HG03103 (cell line): ENCODE measurements at regions not wholly inside any gene's neighbourhood (a gene's known extent, or its start where the extent isn't known, plus 50 kb on each side); places are given as distances from the start of the nearest gene placed in this dataset.
"Not testable (repeated sequence)": the region's sequence is repeated elsewhere in the genome, so short reads cannot be mapped to it uniquely, and the experiment has no call there.

Experiments
- ATAC-seq: cut with Tn5 transposase; IDR thresholded peaks from one replicate; pipeline ENCODE4 v1.9.1; 2021; ENCODE audit warnings: low read depth; ENCODE audit not compliant: unreplicated experiment

- no peak for ATAC-seq
Observed at GRCh38 chr5:38151878-38152277, 106.5 kb upstream of the EGFLAM start.

GRCh38 chr5:38149815-38150195, 108.6 kb upstream of the EGFLAM start:
- no peak for ATAC-seq

- ATAC-seq = no peak
Observed at GRCh38 chr5:38148021-38148625, 110.2 kb upstream of the EGFLAM start.

- no peak for ATAC-seq
Observed at GRCh38 chr5:38143384-38143783, 115.0 kb upstream of the EGFLAM start.

GRCh38 chr5:38141665-38142064, 116.7 kb upstream of the EGFLAM start:
- ATAC-seq = no peak

DNA sequence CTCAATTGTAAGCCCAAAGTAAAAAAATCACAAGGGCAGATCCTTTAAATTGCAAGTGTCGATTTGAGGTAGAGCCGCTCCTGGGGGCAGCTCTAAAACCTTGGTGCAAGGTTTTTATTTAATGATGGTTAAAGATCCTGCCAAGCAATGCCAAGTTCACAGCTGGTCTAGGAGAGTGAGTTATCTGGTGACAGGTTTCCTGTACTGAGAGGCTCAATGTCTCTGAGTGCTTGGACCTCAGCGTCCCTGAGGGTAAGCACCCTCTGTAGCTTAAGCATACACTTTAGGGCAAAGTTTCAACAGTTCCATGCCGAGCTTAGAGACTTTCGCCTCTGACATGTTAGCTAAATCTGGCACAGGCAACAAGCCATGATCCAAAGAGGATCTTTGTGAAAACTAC, 119.8 kb upstream of the EGFLAM start:
- no peak for ATAC-seq

DNA sequence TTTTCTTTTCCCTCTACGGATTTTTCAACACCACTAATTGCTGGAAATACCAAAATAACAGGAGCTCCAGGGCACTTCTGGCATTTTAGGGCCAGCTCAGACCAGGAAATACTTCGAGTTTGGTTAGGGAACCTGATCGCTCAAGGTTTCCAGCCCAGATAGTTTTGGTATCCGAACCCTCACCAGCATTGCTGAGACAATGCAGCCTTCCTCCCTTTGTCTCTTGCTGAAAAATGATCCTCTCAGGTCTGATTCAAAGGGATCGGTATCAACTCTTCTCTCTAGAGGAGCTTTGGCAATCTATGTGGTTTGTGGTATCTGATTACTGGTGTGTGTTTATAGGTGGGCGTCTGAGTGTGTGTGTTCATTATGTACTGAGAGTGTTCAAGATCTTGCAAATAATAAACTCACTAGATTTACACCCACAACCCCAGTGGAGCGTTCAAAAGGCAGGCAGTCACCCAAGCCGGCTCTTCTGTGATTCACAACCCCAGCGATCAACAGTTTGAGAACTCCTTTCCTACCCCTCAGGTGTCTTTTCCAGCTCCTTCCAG, 122.8 kb upstream of the EGFLAM start:
- no peak for ATAC-seq

DNA sequence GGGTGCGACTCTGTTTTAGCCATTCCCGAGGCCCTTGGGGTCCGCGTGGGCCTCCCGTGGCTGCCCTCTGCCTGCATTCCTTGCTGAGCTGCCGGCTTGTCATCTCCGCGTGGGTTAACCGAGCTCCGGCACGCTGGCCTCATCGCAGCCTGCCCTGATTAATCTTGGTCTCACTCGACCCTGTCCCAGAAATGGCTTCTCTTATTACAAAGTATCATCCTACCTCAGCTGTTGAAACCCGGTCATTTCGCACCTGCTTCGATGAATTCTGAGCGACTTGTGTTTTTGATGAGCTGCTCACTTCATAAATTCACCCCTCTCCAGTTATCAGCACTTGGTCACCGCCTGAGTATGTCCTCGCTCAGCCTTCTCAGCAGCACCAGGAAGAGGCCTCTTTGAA, 123.5 kb upstream of the EGFLAM start:
- no peak for ATAC-seq

DNA sequence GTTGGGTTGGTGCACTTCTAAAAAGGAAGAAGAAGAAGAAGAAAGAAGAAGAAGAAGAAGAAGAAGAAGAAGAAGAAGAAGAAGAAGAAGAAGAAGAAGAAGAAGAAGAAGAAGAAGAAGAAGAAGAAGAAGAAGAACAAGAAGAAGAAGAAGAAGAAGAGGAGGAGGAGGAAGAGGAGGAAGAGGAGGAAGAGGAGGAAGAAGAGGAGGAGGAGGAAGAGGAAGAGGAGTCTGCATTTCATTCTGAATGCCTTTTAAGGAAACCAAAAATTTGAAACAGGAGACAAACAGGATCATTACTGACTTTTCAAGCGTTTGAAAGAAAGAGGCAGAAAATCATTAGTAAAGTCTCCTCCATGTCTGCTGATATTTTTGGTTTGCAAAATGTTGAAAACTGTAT, 124.1 kb upstream of the EGFLAM start:
- ATAC-seq = not testable (repeated sequence)

- ATAC-seq = no peak
Observed at GRCh38 chr5:38131686-38132085, 126.7 kb upstream of the EGFLAM start.

DNA sequence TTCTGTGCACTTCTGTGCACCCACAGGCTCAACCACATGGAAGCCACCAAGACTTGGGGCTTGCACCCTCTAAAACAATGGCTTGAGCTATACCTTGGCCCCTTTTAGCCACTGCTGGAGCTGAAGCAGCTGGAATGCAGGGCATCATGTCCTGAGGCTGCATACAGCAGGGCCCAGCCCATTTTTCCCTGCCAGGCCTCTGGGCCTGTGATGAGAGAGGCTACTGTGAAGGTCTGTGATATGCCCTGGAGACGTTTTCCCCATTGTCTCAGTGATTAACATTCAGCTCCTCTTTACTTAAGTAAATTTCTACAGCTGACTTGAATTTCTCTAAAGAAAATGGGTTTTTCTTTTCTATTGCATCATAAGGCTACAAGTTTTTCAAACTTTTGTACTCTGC, 134.0 kb upstream of the EGFLAM start:
- ATAC-seq = no peak

- no peak for ATAC-seq
Observed at GRCh38 chr5:38121420-38121819, 136.9 kb upstream of the EGFLAM start.

DNA sequence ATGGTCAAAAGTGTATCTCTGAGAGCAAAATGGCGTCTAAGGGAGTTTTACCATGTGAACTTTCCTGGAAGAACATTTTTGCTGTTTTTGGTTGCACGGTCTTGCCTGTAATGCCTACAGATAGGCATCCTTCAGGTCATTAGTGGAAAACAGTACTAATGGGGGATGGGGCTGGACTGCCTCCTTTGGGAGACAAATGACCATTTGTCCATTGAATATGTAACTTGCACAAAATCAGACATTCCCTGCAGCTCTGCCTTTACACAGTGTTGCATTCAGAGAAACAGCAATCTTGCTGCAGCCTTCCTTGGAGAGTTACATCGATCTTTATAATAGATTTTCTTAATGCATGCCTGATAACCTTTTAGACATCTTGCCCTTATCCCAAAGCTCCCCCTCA, 138.5 kb upstream of the EGFLAM start:
- ATAC-seq = no peak

GRCh38 chr5:38117784-38118479, 140.4 kb upstream of the EGFLAM start:
- ATAC-seq = no peak

GRCh38 chr5:38115318-38115827, 143.0 kb upstream of the EGFLAM start:
- no peak for ATAC-seq

DNA sequence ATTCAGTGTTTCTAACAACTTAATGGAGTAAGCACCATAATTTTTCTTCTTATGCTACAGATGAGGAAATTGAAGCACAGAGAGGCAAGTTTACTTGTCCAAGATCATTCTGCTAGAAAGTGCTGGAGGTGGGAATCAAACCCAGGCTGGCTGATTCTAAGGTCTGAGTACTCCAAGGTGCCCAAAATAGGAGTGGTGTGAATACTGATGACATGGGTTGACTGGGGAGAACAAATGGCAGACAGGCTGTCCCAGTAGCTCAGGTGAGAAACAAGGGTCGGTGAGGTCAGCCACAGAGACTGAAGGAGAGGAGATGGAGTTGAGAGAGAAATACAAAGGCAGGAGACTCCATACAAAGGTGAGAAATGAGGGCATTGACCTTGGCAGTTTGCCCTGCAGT, 144.5 kb upstream of the EGFLAM start:
- no peak for ATAC-seq

DNA sequence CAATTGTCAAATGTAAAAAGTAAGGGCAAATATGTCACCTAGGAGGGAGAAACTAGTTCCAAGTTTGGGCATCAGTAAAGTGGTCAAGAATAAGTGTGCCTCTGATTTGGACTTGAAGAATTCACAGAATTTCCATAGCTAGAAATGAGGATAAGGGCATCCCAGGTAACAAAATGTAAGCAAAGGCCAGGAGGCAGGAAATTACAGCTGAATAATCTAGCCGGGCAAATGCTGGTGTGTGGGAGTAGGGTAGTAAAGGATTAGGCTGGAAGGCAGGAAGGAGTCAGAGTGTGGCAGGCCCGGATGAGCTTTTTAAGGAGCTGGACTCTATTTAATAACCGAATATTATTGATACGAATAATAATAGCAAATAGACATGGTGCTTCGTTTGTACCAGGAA, 144.9 kb upstream of the EGFLAM start:
- no peak for ATAC-seq

- ATAC-seq = no peak
Observed at GRCh38 chr5:38112938-38113337, 145.4 kb upstream of the EGFLAM start.

DNA sequence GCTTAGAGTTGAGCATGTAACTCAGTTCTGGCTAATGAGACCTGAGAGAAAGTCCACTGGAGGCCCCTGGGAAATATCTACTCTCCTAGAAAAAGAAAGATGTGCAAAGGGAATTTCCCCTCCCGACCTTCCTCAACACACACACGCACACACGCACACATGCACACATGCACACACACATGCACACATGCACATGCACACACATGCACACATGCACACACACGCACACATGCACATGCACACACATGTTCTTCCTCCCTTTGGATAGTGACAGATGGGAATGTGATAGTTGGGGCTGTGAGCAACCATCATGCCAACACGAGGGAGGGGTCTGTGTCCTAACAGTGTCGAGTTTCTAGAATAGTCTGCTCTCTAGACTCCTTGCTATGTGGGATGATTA, 148.2 kb upstream of the EGFLAM start:
- ATAC-seq = no peak

DNA sequence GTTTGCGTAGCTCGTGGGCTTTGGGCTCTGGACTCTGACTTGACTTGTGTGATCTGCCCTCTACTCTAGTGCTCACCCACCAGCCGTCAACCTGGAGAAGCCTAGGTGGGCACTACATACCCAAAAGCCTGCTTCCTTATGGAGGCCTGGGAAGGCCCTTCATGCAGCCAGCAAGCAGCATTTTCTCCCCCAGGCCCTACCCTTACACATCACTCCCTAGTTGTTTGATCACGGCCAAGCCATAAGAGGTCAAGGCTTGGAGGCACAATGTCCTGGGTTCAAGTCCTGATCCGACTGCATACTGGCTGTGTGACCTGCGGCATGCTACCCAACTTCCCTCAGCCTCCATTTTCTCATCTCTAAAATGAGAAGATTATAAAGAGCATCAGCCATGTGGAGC, 151.3 kb upstream of the EGFLAM start:
- no peak for ATAC-seq

GRCh38 chr5:38105801-38106200, 152.6 kb upstream of the EGFLAM start:
- ATAC-seq = no peak

GRCh38 chr5:38105231-38105570, 153.2 kb upstream of the EGFLAM start:
- ATAC-seq = no peak
